ENCODE measurements at regions not wholly inside any gene's neighbourhood (a gene's known extent, or its start where the extent isn't known, plus 50 kb on each side); places are given as distances from the start of the nearest gene placed in this dataset.

GRCh38 chr18:1652018-1652417 is 747.3 kb downstream of the ADCYAP1 start:
- no peaks in the 10 kb centered on the region for H3K4me1 ChIP-seq (ENCODE audit: control insufficient read depth in 4 of 4, insufficient read depth in 4 of 4, low read length in 3 of 4)
- no peaks in the 10 kb centered on the region for H3K9me3 ChIP-seq (ENCODE audit: control insufficient read depth in 4 of 4, low read length in 3 of 4)
- WGBS, result 86% methylated on average over 2 of the region's 2 CpGs
- no peak overlapping the region for H3K4me3 ChIP-seq (ENCODE audit: low read depth in 1 of 3, low read length in 3 of 3)
- no peaks in the 10 kb centered on the region for H3K27me3 ChIP-seq (ENCODE audit: control insufficient read depth in 4 of 4, insufficient read depth in 4 of 4, low read length in 3 of 4)
- H3K9ac ChIP-seq (ENCODE audit: low read depth in 1 of 2, low read length in 2 of 2), result no peak overlapping the region
- no peaks in the 10 kb centered on the region for H3K36me3 ChIP-seq (ENCODE audit: control insufficient read depth in 4 of 4, insufficient read depth in 3 of 4, low read depth in 1 of 4, low read length in 3 of 4)
- TF ChIP-seq ZBTB33 (IDR thresholded peaks at IDR 0.05) (no peak), RXRA (IDR thresholded peaks at IDR 0.05) (no peak), SP1 (IDR thresholded peaks at IDR 0.05) (no peak), CTCF (IDR thresholded peaks at IDR 0.05; ENCODE audit: low read depth, low read length, missing input control) (no peak), ATF3 (IDR thresholded peaks at IDR 0.05) (no peak), FOXA1 (IDR thresholded peaks at IDR 0.05) (no peak), GABPA (IDR thresholded peaks at IDR 0.05 in 1 of 2, conservative IDR thresholded peaks at IDR 0.05 in 1 of 2) (no peak), NR2F2 (IDR thresholded peaks at IDR 0.05) (no peak), RAD21 (IDR thresholded peaks at IDR 0.05) (no peak), HNF4A (conservative IDR thresholded peaks at IDR 0.05) (no peak), MAX (IDR thresholded peaks at IDR 0.05) (no peak), YY1 (IDR thresholded peaks at IDR 0.05) (no peak), HNF4G (IDR thresholded peaks at IDR 0.05) (no peak), REST (IDR thresholded peaks at IDR 0.05) (no peak), FOXA2 (IDR thresholded peaks at IDR 0.05) (no peak), JUND (IDR thresholded peaks at IDR 0.05) (no peak), TAF1 (conservative IDR thresholded peaks at IDR 0.05) (no peak), EGR1 (IDR thresholded peaks at IDR 0.05; ENCODE audit: low read depth in 2 of 2) (no peak)
- DNase-seq (ENCODE audit: low spot score), result no peak
- H3K27ac ChIP-seq (ENCODE audit: low read depth in 1 of 2, low read length in 2 of 2), result no peak overlapping the region
